Heart left ventricle (tissue), 13 donors: ENCODE measurements at regions not wholly inside any gene's neighbourhood (a gene's known extent, or its start where the extent isn't known, plus 50 kb on each side); places are given as distances from the start of the nearest gene placed in this dataset.

ENCODE experiments used
- POLR2A ChIP-seq, 2 donors: fragments of 450-650 bp; IDR thresholded peaks; one replicate each; pipeline ENCODE4 v1.6.1; 2017; ENCODE audit warnings: antibody characterized with exemption in 2 of 2, mild to moderate bottlenecking in 2 of 2, moderate library complexity in 2 of 2
- TF ChIP-seq, protein P1 (sequence below), 12 donors: fragments of 200-600 bp; sonication (generic) in 4 of 12; IDR thresholded peaks; one replicate each; pipeline versions ENCODE4 v1.5.0 to v1.8.0; 2018 to 2022; ENCODE audit warnings: antibody characterized with exemption in 12 of 12, mild to moderate bottlenecking in 5 of 12
- donor health status: ischemic (EF 13 %, LVEDD 7.1; RV severe dilation, severe dysfunction).
- donor health status: DM: no; HTN: yes; CAD: no.
- donor health status: DM: no; HTN: no; CAD: no.
- donor health status: ischemic (EF 25% LVEDD 6.9; RV normal size, moderate dysfunction).
- donor health status: ischemic (EF 25% LVEDD 5.7; RV mildly dilated, moderate dysfunction).
- donor health status: ischemic (EF 35%, LVEDD 5.7; RV mildly dilated, moderate dysfunction).
- donor health status: nonischemic (EF 11% LVEDD 7.7; RV severe dilation, severe dysfunction).
- donor health status: DM: yes; HTN: yes; CAD: no.
- donor health status: PGD.
- donor health status: ischemic (EF 29% LVEDD 5.4; RV normal size, mild dysfunction).
- donor health status: nonischemic (EF 23%, LVEDD 6.1; RV moderate dilation, normal function).

DNA sequence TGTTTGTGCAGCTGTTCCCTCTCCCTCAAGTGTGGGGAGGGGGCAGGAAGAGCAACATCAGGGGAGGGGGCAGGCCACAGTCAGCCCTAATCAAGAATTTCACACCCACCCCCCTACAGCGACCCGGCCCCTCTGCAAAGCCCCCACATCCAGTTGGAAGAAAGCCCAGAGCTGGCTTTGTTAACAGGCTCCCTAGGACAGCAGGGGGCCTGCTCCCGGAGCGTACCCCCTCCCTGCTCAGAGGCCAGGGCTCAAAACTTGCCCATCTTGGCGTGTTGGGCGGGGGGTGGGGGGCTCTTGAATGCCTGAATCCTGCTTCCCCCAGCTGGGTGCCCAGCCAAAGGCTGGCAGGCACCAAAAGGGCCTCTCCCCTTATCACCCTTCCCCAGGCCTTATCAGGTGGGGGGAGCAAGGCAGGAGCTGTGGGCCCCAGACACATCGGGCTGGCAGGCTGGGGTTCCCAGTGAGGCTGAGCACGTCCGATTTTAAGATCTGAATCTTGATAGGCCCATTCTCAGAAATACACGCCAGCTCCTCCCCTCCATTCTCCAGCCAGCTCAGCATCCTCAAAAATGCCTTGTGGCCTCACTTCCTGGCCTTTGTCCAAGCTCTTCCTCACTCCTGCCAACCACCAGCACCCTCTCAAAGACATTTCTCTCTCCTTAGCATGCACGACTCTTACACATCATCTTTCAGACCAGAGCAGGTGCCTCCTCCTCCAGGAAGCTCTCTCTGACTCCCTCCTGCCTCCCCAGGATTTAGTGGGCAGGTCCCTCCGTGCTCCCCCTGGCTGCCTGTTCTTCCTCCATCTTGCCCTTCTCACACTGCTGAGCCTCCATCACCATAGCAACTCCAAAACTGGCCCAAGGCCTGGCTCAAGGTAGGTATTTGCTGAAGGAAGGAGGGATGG is 384.8 kb downstream of the MN1 start:
- TF ChIP-seq, protein P1, sequence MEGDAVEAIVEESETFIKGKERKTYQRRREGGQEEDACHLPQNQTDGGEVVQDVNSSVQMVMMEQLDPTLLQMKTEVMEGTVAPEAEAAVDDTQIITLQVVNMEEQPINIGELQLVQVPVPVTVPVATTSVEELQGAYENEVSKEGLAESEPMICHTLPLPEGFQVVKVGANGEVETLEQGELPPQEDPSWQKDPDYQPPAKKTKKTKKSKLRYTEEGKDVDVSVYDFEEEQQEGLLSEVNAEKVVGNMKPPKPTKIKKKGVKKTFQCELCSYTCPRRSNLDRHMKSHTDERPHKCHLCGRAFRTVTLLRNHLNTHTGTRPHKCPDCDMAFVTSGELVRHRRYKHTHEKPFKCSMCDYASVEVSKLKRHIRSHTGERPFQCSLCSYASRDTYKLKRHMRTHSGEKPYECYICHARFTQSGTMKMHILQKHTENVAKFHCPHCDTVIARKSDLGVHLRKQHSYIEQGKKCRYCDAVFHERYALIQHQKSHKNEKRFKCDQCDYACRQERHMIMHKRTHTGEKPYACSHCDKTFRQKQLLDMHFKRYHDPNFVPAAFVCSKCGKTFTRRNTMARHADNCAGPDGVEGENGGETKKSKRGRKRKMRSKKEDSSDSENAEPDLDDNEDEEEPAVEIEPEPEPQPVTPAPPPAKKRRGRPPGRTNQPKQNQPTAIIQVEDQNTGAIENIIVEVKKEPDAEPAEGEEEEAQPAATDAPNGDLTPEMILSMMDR (IDR thresholded peaks at IDR 0.05) = no peak
- no peak for TF ChIP-seq POLR2A (IDR thresholded peaks at IDR 0.05)
